ENCODE measurements at regions not wholly inside any gene's neighbourhood (a gene's known extent, or its start where the extent isn't known, plus 50 kb on each side); places are given as distances from the start of the nearest gene placed in this dataset.

DNA sequence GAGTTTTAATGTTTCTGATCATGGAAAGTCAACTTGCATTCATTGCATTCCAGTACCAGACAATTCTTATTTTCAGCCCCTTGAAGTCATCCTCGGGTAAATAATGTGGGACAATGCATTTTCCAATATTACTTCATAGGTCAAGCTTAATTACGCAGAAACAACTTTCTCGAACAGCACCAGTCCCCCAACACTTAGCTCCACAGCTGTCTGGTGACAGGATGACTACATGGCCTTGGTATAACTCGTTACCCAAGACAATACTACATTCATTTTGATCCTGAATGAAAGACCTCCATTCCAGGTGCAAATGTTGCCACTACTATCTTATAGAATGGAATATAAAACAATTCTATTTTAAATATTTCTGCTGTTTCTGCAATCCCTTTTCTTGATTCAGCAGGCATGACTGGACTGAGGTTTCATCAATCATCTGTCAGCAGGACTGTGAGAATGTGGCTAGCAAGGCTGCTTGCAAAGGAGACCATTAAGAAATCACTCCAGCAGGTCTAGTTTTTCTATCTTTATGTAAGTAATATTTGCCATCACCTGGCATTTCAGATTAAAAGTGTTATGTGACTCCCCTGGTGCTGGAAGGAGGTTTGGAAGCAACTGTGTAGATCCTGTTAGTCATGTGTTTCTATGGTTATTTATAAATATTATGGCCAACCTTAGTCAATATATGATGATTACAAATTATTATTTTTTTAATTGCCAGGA lies 147.9 kb downstream of the HAO1 start:
- ATAC-seq, result no peak
- TF ChIP-seq, protein P1, sequence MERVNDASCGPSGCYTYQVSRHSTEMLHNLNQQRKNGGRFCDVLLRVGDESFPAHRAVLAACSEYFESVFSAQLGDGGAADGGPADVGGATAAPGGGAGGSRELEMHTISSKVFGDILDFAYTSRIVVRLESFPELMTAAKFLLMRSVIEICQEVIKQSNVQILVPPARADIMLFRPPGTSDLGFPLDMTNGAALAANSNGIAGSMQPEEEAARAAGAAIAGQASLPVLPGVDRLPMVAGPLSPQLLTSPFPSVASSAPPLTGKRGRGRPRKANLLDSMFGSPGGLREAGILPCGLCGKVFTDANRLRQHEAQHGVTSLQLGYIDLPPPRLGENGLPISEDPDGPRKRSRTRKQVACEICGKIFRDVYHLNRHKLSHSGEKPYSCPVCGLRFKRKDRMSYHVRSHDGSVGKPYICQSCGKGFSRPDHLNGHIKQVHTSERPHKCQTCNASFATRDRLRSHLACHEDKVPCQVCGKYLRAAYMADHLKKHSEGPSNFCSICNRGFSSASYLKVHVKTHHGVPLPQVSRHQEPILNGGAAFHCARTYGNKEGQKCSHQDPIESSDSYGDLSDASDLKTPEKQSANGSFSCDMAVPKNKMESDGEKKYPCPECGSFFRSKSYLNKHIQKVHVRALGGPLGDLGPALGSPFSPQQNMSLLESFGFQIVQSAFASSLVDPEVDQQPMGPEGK (CRISPR knock-in tag; IDR thresholded peaks at IDR 0.05; ENCODE audit: borderline replicate concordance), result no peak
- TF ChIP-seq ISL1 (CRISPR knock-in tag; IDR thresholded peaks at IDR 0.05) (no peak), OSR1 (CRISPR knock-in tag; IDR thresholded peaks at IDR 0.05) (no peak), PPARA (CRISPR knock-in tag; IDR thresholded peaks at IDR 0.05; ENCODE audit: borderline replicate concordance) (no peak), ARNTL (CRISPR knock-in tag; IDR thresholded peaks at IDR 0.05; ENCODE audit: borderline replicate concordance, low read depth) (no peak), SNAI2 (CRISPR knock-in tag; IDR thresholded peaks at IDR 0.05) (no peak), CSDC2 (CRISPR knock-in tag; IDR thresholded peaks at IDR 0.05) (no peak), ZNF565 (CRISPR knock-in tag; conservative IDR thresholded peaks at IDR 0.05; ENCODE audit: low read depth) (no peak), BACH2 (CRISPR knock-in tag; IDR thresholded peaks at IDR 0.05; ENCODE audit: borderline replicate concordance) (no peak), ZC3H10 (CRISPR knock-in tag; IDR thresholded peaks at IDR 0.05) (no peak), TOX (CRISPR knock-in tag; IDR thresholded peaks at IDR 0.05; ENCODE audit: borderline replicate concordance) (no peak), ESRRG (CRISPR knock-in tag; IDR thresholded peaks at IDR 0.05) (no peak), GLIS3 (CRISPR knock-in tag; IDR thresholded peaks at IDR 0.05) (no peak)
- TF ChIP-seq, protein P2, sequence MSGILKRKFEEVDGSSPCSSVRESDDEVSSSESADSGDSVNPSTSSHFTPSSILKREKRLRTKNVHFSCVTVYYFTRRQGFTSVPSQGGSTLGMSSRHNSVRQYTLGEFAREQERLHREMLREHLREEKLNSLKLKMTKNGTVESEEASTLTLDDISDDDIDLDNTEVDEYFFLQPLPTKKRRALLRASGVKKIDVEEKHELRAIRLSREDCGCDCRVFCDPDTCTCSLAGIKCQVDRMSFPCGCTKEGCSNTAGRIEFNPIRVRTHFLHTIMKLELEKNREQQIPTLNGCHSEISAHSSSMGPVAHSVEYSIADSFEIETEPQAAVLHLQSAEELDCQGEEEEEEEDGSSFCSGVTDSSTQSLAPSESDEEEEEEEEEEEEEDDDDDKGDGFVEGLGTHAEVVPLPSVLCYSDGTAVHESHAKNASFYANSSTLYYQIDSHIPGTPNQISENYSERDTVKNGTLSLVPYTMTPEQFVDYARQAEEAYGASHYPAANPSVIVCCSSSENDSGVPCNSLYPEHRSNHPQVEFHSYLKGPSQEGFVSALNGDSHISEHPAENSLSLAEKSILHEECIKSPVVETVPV (CRISPR knock-in tag; IDR thresholded peaks at IDR 0.05), result no peak
- TF ChIP-seq, protein P3, sequence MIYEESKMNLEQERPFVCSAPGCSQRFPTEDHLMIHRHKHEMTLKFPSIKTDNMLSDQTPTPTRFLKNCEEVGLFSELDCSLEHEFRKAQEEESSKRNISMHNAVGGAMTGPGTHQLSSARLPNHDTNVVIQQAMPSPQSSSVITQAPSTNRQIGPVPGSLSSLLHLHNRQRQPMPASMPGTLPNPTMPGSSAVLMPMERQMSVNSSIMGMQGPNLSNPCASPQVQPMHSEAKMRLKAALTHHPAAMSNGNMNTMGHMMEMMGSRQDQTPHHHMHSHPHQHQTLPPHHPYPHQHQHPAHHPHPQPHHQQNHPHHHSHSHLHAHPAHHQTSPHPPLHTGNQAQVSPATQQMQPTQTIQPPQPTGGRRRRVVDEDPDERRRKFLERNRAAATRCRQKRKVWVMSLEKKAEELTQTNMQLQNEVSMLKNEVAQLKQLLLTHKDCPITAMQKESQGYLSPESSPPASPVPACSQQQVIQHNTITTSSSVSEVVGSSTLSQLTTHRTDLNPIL (CRISPR knock-in tag; IDR thresholded peaks at IDR 0.05; ENCODE audit: low read depth), result no peak
- TF ChIP-seq, protein P4, sequence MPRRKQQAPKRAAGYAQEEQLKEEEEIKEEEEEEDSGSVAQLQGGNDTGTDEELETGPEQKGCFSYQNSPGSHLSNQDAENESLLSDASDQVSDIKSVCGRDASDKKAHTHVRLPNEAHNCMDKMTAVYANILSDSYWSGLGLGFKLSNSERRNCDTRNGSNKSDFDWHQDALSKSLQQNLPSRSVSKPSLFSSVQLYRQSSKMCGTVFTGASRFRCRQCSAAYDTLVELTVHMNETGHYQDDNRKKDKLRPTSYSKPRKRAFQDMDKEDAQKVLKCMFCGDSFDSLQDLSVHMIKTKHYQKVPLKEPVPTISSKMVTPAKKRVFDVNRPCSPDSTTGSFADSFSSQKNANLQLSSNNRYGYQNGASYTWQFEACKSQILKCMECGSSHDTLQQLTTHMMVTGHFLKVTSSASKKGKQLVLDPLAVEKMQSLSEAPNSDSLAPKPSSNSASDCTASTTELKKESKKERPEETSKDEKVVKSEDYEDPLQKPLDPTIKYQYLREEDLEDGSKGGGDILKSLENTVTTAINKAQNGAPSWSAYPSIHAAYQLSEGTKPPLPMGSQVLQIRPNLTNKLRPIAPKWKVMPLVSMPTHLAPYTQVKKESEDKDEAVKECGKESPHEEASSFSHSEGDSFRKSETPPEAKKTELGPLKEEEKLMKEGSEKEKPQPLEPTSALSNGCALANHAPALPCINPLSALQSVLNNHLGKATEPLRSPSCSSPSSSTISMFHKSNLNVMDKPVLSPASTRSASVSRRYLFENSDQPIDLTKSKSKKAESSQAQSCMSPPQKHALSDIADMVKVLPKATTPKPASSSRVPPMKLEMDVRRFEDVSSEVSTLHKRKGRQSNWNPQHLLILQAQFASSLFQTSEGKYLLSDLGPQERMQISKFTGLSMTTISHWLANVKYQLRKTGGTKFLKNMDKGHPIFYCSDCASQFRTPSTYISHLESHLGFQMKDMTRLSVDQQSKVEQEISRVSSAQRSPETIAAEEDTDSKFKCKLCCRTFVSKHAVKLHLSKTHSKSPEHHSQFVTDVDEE (CRISPR knock-in tag; IDR thresholded peaks at IDR 0.05), result no peak

DNA sequence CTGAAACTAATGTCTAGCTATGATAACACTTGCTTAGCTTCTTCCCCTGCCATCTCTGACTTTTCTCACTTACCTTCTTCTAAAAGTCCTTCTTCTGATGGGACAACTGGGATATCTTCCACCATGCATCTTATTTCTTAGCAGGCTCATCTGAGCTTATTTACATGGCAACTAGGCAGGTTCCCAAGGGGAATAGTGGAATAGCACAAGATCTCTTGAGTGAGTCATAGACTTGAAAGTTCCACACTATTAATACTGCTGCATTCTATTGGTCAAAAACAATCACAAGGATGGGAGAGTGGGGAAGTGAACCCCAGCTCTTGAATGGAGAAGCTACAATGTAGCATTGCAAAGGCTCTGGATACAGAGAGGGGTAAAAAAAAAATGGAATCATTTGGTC lies 142.1 kb downstream of the HAO1 start:
- no peak for TF ChIP-seq BACH2 (CRISPR knock-in tag; IDR thresholded peaks at IDR 0.05; ENCODE audit: borderline replicate concordance)
- no peak for TF ChIP-seq TCF4 (CRISPR knock-in tag; IDR thresholded peaks at IDR 0.05; ENCODE audit: borderline replicate concordance)
- no peak for TF ChIP-seq PPARA (CRISPR knock-in tag; IDR thresholded peaks at IDR 0.05; ENCODE audit: borderline replicate concordance)
- TF ChIP-seq TOX (CRISPR knock-in tag; IDR thresholded peaks at IDR 0.05; ENCODE audit: borderline replicate concordance), result no peak
- no peak for TF ChIP-seq ZC3H10 (CRISPR knock-in tag; IDR thresholded peaks at IDR 0.05)
- TF ChIP-seq, protein P5, sequence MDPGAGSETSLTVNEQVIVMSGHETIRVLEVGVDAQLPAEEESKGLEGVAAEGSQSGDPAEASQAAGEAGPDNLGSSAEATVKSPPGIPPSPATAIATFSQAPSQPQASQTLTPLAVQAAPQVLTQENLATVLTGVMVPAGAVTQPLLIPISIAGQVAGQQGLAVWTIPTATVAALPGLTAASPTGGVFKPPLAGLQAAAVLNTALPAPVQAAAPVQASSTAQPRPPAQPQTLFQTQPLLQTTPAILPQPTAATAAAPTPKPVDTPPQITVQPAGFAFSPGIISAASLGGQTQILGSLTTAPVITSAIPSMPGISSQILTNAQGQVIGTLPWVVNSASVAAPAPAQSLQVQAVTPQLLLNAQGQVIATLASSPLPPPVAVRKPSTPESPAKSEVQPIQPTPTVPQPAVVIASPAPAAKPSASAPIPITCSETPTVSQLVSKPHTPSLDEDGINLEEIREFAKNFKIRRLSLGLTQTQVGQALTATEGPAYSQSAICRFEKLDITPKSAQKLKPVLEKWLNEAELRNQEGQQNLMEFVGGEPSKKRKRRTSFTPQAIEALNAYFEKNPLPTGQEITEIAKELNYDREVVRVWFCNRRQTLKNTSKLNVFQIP (CRISPR knock-in tag; IDR thresholded peaks at IDR 0.05; ENCODE audit: borderline replicate concordance, low read depth), result no peak
- no peak for TF ChIP-seq ISL1 (CRISPR knock-in tag; IDR thresholded peaks at IDR 0.05)
- TF ChIP-seq, protein P1 (CRISPR knock-in tag; IDR thresholded peaks at IDR 0.05; ENCODE audit: borderline replicate concordance), result no peak
- ATAC-seq, result no peak

All from SK-N-SH treated with all-trans-retinoic acid at 6 μM for 48 hours (cell line).